CD4-positive, CD25-positive, alpha-beta regulatory T cell (primary cell): ENCODE measurements at regions not wholly inside any gene's neighbourhood (a gene's known extent, or its start where the extent isn't known, plus 50 kb on each side); places are given as distances from the start of the nearest gene placed in this dataset.

ENCODE experiments used
- ATAC-seq, 2 donors: fragments of 150-1000 bp; cut with Tn5 transposase; one replicate each; pipeline ENCODE4 v1.10.0; 2021; ENCODE audit warnings: low read depth in 2 of 2, moderate number of reproducible peaks in 2 of 2, moderate library complexity in 1 of 2
- DNase-seq, 3 donors: peaks; one replicate each; pipeline versions ENCODE4 v3.0.0 to v3.0.0-alpha.2; 2012 to 2022; ENCODE audit warnings: mixed read lengths in 1 of 3
- H3K27ac ChIP-seq: one replicate; pipeline ENCODE4 v1.7.0; 2013; ENCODE audit warnings: mild to moderate bottlenecking, low read length; ENCODE audit not compliant: insufficient read depth, poor library complexity, severe bottlenecking
- H3K27me3 ChIP-seq: one replicate; pipeline ENCODE4 v1.7.0; 2013; ENCODE audit warnings: low read length; ENCODE audit not compliant: control insufficient read depth, insufficient read depth
- H3K36me3 ChIP-seq: one replicate; pipeline ENCODE4 v1.7.0; 2013; ENCODE audit warnings: mild to moderate bottlenecking, low read length, moderate library complexity; ENCODE audit not compliant: control insufficient read depth, insufficient read depth
- H3K4me1 ChIP-seq: 2 replicates; pipeline ENCODE4 v1.7.0; 2013; ENCODE audit warnings: mild to moderate bottlenecking, low read length; ENCODE audit not compliant: insufficient read depth, control insufficient read depth, poor library complexity, severe bottlenecking
- H3K4me3 ChIP-seq: one replicate; pipeline ENCODE4 v1.7.0; 2013; ENCODE audit warnings: low read depth, mild to moderate bottlenecking, low read length, moderate library complexity
- H3K9me3 ChIP-seq, 2 experiments: 1 replicate in 1 of 2; 2 replicates in 1 of 2; pipeline ENCODE4 v1.7.0; 2013; ENCODE audit warnings: low read length in 2 of 2, mild to moderate bottlenecking in 1 of 2, moderate library complexity in 1 of 2; ENCODE audit not compliant: control insufficient read depth in 2 of 2
- H3K27ac Mint-ChIP-seq, 3 donors: one replicate each; pipeline ENCODE4 v1.8.0; 2020 to 2022; ENCODE audit warnings: mild to moderate bottlenecking in 3 of 3, mixed read lengths in 3 of 3, moderate library complexity in 2 of 3
- H3K27me3 Mint-ChIP-seq: one replicate; pipeline ENCODE4 v1.8.0; 2022; ENCODE audit warnings: mild to moderate bottlenecking, mixed read lengths
- H3K36me3 Mint-ChIP-seq: one replicate; pipeline ENCODE4 v1.8.0; 2020; ENCODE audit warnings: mixed read lengths
- H3K4me1 Mint-ChIP-seq, 4 donors: one replicate each; pipeline ENCODE4 v1.8.0; 2020 to 2022; ENCODE audit warnings: mixed read lengths in 4 of 4, mild to moderate bottlenecking in 1 of 4
- H3K4me3 Mint-ChIP-seq, 4 donors: one replicate each; pipeline ENCODE4 v1.8.0; 2020 to 2022; ENCODE audit warnings: mild to moderate bottlenecking in 4 of 4, mixed read lengths in 4 of 4, moderate library complexity in 3 of 4
- H3K9me3 Mint-ChIP-seq, 7 donors: one replicate each; pipeline ENCODE4 v1.8.0; 2020 to 2022; ENCODE audit warnings: mixed read lengths in 7 of 7, mild to moderate bottlenecking in 3 of 7, moderate library complexity in 2 of 7

DNA sequence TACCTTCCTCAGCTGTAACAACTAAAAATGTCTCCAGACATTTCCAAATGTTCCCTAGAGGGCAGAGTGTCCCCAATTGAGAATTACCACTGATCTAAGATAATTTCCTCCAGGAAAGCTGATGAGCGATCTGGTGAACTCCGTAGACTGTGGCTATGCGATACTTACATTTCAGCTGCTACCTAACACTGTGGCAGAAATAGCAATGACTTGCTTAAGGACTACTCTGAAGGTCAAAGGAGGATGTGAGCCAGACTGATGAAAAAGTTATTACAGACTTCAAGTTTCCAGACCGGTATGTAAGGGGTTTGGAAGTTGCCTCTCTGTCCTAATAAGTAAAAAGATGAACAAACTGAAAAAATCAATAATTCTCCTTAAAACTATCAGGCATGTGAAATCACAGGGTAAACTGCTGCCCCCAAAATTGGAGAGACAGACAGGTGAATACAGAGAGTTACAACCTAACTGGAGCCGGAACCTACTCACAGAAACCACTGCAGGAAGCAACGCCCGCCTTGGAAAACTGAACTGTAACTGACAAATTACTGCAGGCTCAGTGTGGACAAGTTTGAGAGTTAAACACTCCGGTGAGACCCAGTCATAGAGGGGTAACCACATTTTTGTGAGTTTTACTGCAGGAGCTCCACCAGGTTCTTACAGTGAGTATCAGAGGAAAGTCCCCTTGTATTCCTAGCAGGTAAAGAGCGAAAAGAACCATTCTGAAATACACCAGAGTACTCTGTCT lies 60.0 kb upstream of the PARP11 start:
- Mint-ChIP-seq H3K36me3 (no peaks in the 10 kb centered on the region), H3K27me3 (peaks cover 9% of the 10 kb centered on the region), H3K4me1 (peaks cover 12 to 58% (median 13%) of the 10 kb centered on the region in 4 donors), H3K27ac (peak overlapping the region in 1 of 3 donors; percentile 53), H3K9me3 (no peaks in the 10 kb centered on the region), H3K4me3 (no peak overlapping the region)
- Histone ChIP-seq H3K27ac (no peak overlapping the region), H3K36me3 (no peaks in the 10 kb centered on the region), H3K4me3 (no peak overlapping the region), H3K9me3 (no peaks in the 10 kb centered on the region), H3K27me3 (peaks cover 2% of the 10 kb centered on the region), H3K4me1 (peaks cover 11% of the 10 kb centered on the region)
- no peak for ATAC-seq
- no peak for DNase-seq

GRCh38 chr12:3931776-3932175 lies 58.6 kb upstream of the PARP11 start:
- no peaks in the 10 kb centered on the region for H3K36me3 ChIP-seq
- no peaks in the 10 kb centered on the region for H3K9me3 Mint-ChIP-seq
- H3K4me1 Mint-ChIP-seq = peaks cover 13 to 62% (median 15%) of the 10 kb centered on the region in 4 donors
- ATAC-seq = no peak
- H3K4me1 ChIP-seq = peaks cover 11% of the 10 kb centered on the region
- H3K4me3 ChIP-seq = no peak overlapping the region
- no peaks in the 10 kb centered on the region for H3K36me3 Mint-ChIP-seq
- no peak for DNase-seq
- H3K27ac Mint-ChIP-seq = no peak overlapping the region
- no peak overlapping the region for H3K4me3 Mint-ChIP-seq
- peaks cover 2% of the 10 kb centered on the region for H3K27me3 ChIP-seq
- H3K27me3 Mint-ChIP-seq = peaks cover 4% of the 10 kb centered on the region
- no peak overlapping the region for H3K27ac ChIP-seq
- no peaks in the 10 kb centered on the region for H3K9me3 ChIP-seq

DNA sequence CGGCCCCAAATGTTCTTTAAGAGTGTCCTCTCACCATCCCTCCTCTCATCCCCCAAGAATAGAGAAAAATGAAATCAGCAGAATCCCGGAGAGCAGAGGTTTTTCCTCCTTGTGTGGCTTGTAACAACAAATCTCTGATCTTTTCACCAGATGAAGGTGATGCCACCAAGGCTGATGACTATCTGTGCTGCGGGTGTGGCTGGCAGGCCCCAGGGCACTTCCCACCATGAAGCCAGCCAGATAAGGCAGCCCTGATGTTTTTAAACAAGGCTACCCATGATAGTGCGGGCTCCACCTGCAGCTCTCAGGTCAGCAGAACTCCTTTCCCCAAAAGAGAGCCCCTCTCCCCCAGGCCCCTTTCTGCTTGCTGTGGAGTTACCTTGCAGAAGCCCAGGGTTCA lies 58.0 kb upstream of the PARP11 start:
- peaks cover 0 to 2% (median 0%) of the 10 kb centered on the region in 7 donors for H3K9me3 Mint-ChIP-seq
- ATAC-seq = peak in 1 of 2 donors; percentile 45
- peak in 1 of 3 donors; percentile 14 for DNase-seq

DNA sequence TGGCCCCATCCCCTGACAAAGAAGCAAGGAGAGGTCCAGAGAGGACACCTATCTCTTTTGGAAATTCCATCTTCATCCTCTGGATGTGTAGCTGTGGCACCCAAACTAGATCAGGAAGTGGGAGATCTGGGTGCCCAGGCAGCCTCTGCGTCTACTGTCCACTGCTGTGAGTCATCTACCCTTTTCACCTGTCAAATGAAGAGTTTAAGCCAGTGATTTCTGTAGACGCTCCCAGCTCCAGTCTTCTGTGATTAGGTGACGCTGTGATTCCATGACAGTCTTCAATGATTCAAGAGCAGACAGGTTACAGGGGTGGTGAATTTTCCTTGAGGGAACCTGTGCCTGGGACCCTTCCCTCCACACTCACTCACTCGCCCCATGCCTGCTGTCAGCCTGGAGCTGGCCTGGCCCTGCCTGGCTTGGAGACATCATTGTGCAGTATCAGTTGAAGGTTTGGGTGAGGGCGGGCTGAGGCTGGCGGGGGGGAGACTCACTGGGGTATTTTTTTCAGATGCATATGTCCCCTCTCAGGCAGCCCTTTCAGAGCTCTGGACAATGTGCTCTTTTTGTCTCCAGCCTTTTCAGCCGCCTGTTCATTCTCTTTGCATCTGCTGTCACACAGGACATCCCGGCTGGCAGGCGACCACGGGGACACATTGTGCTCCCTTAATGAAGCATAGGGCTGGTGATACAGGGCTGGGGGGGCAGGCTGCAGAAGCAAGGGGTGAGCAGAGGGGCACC lies 56.8 kb upstream of the PARP11 start:
- H3K27me3 Mint-ChIP-seq = no peaks in the 10 kb centered on the region
- H3K4me3 Mint-ChIP-seq = no peak overlapping the region
- H3K4me3 ChIP-seq = no peak overlapping the region
- no peaks in the 10 kb centered on the region for H3K36me3 Mint-ChIP-seq
- peaks cover 9 to 58% (median 13%) of the 10 kb centered on the region in 4 donors for H3K4me1 Mint-ChIP-seq
- ATAC-seq (no peak), DNase-seq (no peak)
- no peaks in the 10 kb centered on the region for H3K36me3 ChIP-seq
- H3K9me3 ChIP-seq = no peaks in the 10 kb centered on the region
- peaks cover 11% of the 10 kb centered on the region for H3K4me1 ChIP-seq
- H3K9me3 Mint-ChIP-seq = peaks cover 0 to 2% (median 0%) of the 10 kb centered on the region in 7 donors
- peak overlapping the region; percentile 59 to 80 (median 68) for H3K27ac Mint-ChIP-seq
- H3K27ac ChIP-seq = no peak overlapping the region
- peaks cover 2% of the 10 kb centered on the region for H3K27me3 ChIP-seq

More for the DNA sequence above, 58.0 kb upstream of the PARP11 start:
- no peak overlapping the region for H3K27ac ChIP-seq
- H3K9me3 ChIP-seq = no peaks in the 10 kb centered on the region
- H3K27me3 ChIP-seq = peaks cover 2% of the 10 kb centered on the region
- H3K27ac Mint-ChIP-seq = peak overlapping the region in 1 of 3 donors; percentile 80
- H3K36me3 ChIP-seq = no peaks in the 10 kb centered on the region
- peaks cover 11% of the 10 kb centered on the region for H3K4me1 ChIP-seq
- H3K36me3 Mint-ChIP-seq = no peaks in the 10 kb centered on the region
- no peak overlapping the region for H3K4me3 Mint-ChIP-seq
- H3K4me1 Mint-ChIP-seq = peaks cover 13 to 62% (median 16%) of the 10 kb centered on the region in 4 donors
- no peak overlapping the region for H3K4me3 ChIP-seq
- H3K27me3 Mint-ChIP-seq = no peaks in the 10 kb centered on the region

- H3K27ac ChIP-seq = no peak overlapping the region
- peaks cover 3% of the 10 kb centered on the region for H3K36me3 Mint-ChIP-seq
- H3K36me3 ChIP-seq = no peaks in the 10 kb centered on the region
- H3K9me3 Mint-ChIP-seq = peaks cover 0 to 2% (median 0%) of the 10 kb centered on the region in 7 donors
- H3K4me3 Mint-ChIP-seq = no peak overlapping the region
- H3K9me3 ChIP-seq = no peaks in the 10 kb centered on the region
- no peaks in the 10 kb centered on the region for H3K27me3 Mint-ChIP-seq
- ATAC-seq (no peak), DNase-seq (no peak)
- H3K4me3 ChIP-seq = no peak overlapping the region
- peaks cover 2% of the 10 kb centered on the region for H3K27me3 ChIP-seq
- H3K4me1 Mint-ChIP-seq = peaks cover 0 to 50% (median 9%) of the 10 kb centered on the region in 4 donors
- H3K27ac Mint-ChIP-seq = peak overlapping the region in 1 of 3 donors; percentile 7
- peaks cover 11% of the 10 kb centered on the region for H3K4me1 ChIP-seq
Measured at GRCh38 chr12:3928538-3929184, 55.5 kb upstream of the PARP11 start.

DNA sequence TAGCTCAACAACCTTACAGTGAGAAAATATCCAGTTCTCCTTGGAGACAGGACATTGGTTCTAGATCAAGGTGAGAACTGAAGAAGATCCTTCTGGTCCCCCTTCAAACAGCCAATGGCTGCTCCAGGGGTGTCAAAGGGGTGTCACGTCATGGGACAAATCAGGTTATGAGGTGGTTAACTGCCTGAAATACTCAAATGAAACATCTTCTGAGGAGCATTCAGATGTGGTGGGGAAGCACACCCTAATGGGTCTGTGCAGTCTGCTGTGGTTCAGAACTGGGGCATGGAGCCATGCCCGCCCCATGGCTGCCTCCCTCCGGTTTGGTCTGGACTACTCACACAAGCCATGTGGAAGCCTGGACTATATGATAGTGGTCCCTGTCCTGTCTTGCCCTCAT lies 52.4 kb upstream of the PARP11 start:
- H3K27me3 Mint-ChIP-seq = peaks cover 5% of the 10 kb centered on the region
- Histone ChIP-seq H3K27me3 (peaks cover 6% of the 10 kb centered on the region), H3K4me1 (peaks cover 7% of the 10 kb centered on the region), H3K4me3 (no peak overlapping the region), H3K27ac (no peak overlapping the region), H3K36me3 (no peaks in the 10 kb centered on the region), H3K9me3 (no peaks in the 10 kb centered on the region)
- no peak overlapping the region for H3K27ac Mint-ChIP-seq
- DNase-seq = no peak
- H3K4me1 Mint-ChIP-seq = peaks cover 0 to 35% (median 5%) of the 10 kb centered on the region in 4 donors
- peaks cover 3% of the 10 kb centered on the region for H3K36me3 Mint-ChIP-seq
- no peak overlapping the region for H3K4me3 Mint-ChIP-seq
- peaks cover 0 to 2% (median 0%) of the 10 kb centered on the region in 7 donors for H3K9me3 Mint-ChIP-seq
- no peak for ATAC-seq

GRCh38 chr12:3924761-3925160 lies 51.6 kb upstream of the PARP11 start:
- Mint-ChIP-seq H3K36me3 (peaks cover 3% of the 10 kb centered on the region), H3K27ac (no peak overlapping the region), H3K4me3 (no peak overlapping the region), H3K4me1 (peaks cover 0 to 30% (median 5%) of the 10 kb centered on the region in 4 donors), H3K9me3 (peaks cover 0 to 2% (median 0%) of the 10 kb centered on the region in 7 donors), H3K27me3 (peaks cover 5% of the 10 kb centered on the region)
- Histone ChIP-seq H3K36me3 (no peaks in the 10 kb centered on the region), H3K27ac (no peak overlapping the region), H3K9me3 (no peaks in the 10 kb centered on the region), H3K4me3 (no peak overlapping the region), H3K27me3 (peaks cover 6% of the 10 kb centered on the region), H3K4me1 (peaks cover 7% of the 10 kb centered on the region)
- no peak for ATAC-seq
- DNase-seq = no peak
